ENCODE measurements at regions not wholly inside any gene's neighbourhood (a gene's known extent, or its start where the extent isn't known, plus 50 kb on each side); places are given as distances from the start of the nearest gene placed in this dataset.

GRCh38 chr2:106041150-106041549, 153.0 kb downstream of the UXS1 start:
- DNase-seq (ENCODE audit: low read depth in 2 of 2): no peak

GRCh38 chr2:106039634-106040315, 154.3 kb downstream of the UXS1 start:
- DNase-seq (ENCODE audit: low read depth in 2 of 2): no peak

GRCh38 chr2:106038601-106039375, 155.3 kb downstream of the UXS1 start:
- DNase-seq (ENCODE audit: low read depth in 2 of 2): no peak

GRCh38 chr2:106037932-106038331, 156.2 kb downstream of the UXS1 start:
- DNase-seq (ENCODE audit: low read depth in 2 of 2): no peak

- no peak for DNase-seq (ENCODE audit: low read depth in 2 of 2)
These were observed 156.8 kb downstream of the UXS1 start for GRCh38 chr2:106037262-106037661.

GRCh38 chr2:106034325-106034724, 159.8 kb downstream of the UXS1 start:
- no peak for DNase-seq (ENCODE audit: low read depth in 2 of 2)

- DNase-seq (ENCODE audit: low read depth in 2 of 2): no peak
These were observed 161.4 kb downstream of the UXS1 start for GRCh38 chr2:106032676-106033075.

- DNase-seq (ENCODE audit: low read depth in 2 of 2): peak; percentile 90 to 92
These were observed 163.5 kb downstream of the UXS1 start for GRCh38 chr2:106030287-106031268.

- no peak for DNase-seq (ENCODE audit: low read depth in 2 of 2)
These were observed 165.9 kb downstream of the UXS1 start for GRCh38 chr2:106028192-106028591.

- no peak for DNase-seq (ENCODE audit: low read depth in 2 of 2)
These were observed 167.6 kb downstream of the UXS1 start for GRCh38 chr2:106026271-106027190.

- DNase-seq (ENCODE audit: low read depth in 2 of 2): no peak
These were observed 168.3 kb downstream of the UXS1 start for GRCh38 chr2:106025796-106026195.

GRCh38 chr2:106021662-106022028, 172.5 kb downstream of the UXS1 start:
- DNase-seq (ENCODE audit: low read depth in 2 of 2): no peak

- DNase-seq (ENCODE audit: low read depth in 2 of 2): no peak
These were observed 173.1 kb downstream of the UXS1 start for GRCh38 chr2:106020821-106021661.

GRCh38 chr2:106020032-106020431, 174.1 kb downstream of the UXS1 start:
- no peak for DNase-seq (ENCODE audit: low read depth in 2 of 2)

GRCh38 chr2:106018141-106018540, 176.0 kb downstream of the UXS1 start:
- DNase-seq (ENCODE audit: low read depth in 2 of 2): no peak

- no peak for DNase-seq (ENCODE audit: low read depth in 2 of 2)
These were observed 181.3 kb downstream of the UXS1 start for GRCh38 chr2:106012591-106013347.

- no peak for DNase-seq (ENCODE audit: low read depth in 2 of 2)
These were observed 182.0 kb downstream of the UXS1 start for GRCh38 chr2:106012001-106012590.

- DNase-seq (ENCODE audit: low read depth in 2 of 2): no peak
These were observed 182.7 kb downstream of the UXS1 start for GRCh38 chr2:106011380-106011779.

- no peak for DNase-seq (ENCODE audit: low read depth in 2 of 2)
These were observed 183.2 kb downstream of the UXS1 start for GRCh38 chr2:106010818-106011355.
